ENCODE measurements at regions not wholly inside any gene's neighbourhood (a gene's known extent, or its start where the extent isn't known, plus 50 kb on each side); places are given as distances from the start of the nearest gene placed in this dataset.

GRCh38 chr7:13725591-13725990 is 263.9 kb downstream of the ETV1 start:
- TF ChIP-seq ZNF274 (IDR thresholded peaks at IDR 0.05; ENCODE audit: low read depth, low read length) (no peak), SUZ12 (IDR thresholded peaks at IDR 0.05; ENCODE audit: extremely low read depth, insufficient read depth, insufficient read length) (no peak), YY1 (IDR thresholded peaks at IDR 0.05; ENCODE audit: insufficient read depth, insufficient read length) (no peak)
